ENCODE measurements at regions not wholly inside any gene's neighbourhood (a gene's known extent, or its start where the extent isn't known, plus 50 kb on each side); places are given as distances from the start of the nearest gene placed in this dataset.

GRCh38 chr6:23388086-23388783 is 737.8 kb upstream of the NRSN1 start:
- no peak overlapping the region for H3K27ac Mint-ChIP-seq (ENCODE audit: unreplicated experiment)
- TF ChIP-seq, protein P1, sequence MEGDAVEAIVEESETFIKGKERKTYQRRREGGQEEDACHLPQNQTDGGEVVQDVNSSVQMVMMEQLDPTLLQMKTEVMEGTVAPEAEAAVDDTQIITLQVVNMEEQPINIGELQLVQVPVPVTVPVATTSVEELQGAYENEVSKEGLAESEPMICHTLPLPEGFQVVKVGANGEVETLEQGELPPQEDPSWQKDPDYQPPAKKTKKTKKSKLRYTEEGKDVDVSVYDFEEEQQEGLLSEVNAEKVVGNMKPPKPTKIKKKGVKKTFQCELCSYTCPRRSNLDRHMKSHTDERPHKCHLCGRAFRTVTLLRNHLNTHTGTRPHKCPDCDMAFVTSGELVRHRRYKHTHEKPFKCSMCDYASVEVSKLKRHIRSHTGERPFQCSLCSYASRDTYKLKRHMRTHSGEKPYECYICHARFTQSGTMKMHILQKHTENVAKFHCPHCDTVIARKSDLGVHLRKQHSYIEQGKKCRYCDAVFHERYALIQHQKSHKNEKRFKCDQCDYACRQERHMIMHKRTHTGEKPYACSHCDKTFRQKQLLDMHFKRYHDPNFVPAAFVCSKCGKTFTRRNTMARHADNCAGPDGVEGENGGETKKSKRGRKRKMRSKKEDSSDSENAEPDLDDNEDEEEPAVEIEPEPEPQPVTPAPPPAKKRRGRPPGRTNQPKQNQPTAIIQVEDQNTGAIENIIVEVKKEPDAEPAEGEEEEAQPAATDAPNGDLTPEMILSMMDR (conservative IDR thresholded peaks at IDR 0.05): no peak

DNA sequence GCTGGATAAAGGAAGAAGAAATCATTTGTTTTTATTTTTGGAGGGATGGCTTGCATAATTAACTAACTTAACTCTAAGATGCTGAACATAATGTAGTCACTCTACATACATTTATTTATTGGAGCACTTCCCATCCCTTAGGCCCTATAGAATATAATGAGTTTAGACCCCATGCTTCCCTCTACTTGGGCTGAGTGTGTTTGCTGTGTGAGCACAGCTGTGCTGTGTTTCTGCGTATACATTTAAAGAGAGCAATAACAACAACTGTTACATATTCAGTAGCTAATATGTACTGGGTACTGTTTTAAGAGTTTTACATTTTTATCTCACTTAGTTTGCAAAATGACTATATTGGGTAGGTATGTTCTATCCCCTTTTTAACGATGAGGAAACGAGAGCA is 736.6 kb upstream of the NRSN1 start:
- Mint-ChIP-seq H3K9me3 (peaks cover 2% of the 10 kb centered on the region), H3K36me3 (ENCODE audit: low read depth) (no peaks in the 10 kb centered on the region), H3K27ac (ENCODE audit: unreplicated experiment) (no peak overlapping the region), H3K4me3 (no peak overlapping the region), H3K4me1 (peaks cover under 1% of the 10 kb centered on the region), H3K27me3 (ENCODE audit: low read depth) (no peaks in the 10 kb centered on the region)
- TF ChIP-seq, protein P1 (conservative IDR thresholded peaks at IDR 0.05): no peak
- DNase-seq (ENCODE audit: low read depth, low spot score): no peak

More at GRCh38 chr6:23388086-23388783, 737.8 kb upstream of the NRSN1 start:
- H3K4me1 Mint-ChIP-seq: no peaks in the 10 kb centered on the region
- no peaks in the 10 kb centered on the region for H3K27me3 Mint-ChIP-seq (ENCODE audit: low read depth)
- no peak for DNase-seq (ENCODE audit: low read depth, low spot score)
- H3K4me3 Mint-ChIP-seq: no peak overlapping the region
- no peaks in the 10 kb centered on the region for H3K36me3 Mint-ChIP-seq (ENCODE audit: low read depth)
- peaks cover 2% of the 10 kb centered on the region for H3K9me3 Mint-ChIP-seq

- no peak overlapping the region for H3K4me3 Mint-ChIP-seq
- TF ChIP-seq, protein P1 (conservative IDR thresholded peaks at IDR 0.05): no peak
- H3K36me3 Mint-ChIP-seq (ENCODE audit: low read depth): no peaks in the 10 kb centered on the region
- H3K4me1 Mint-ChIP-seq: peaks cover 7% of the 10 kb centered on the region
- no peak overlapping the region for H3K27ac Mint-ChIP-seq (ENCODE audit: unreplicated experiment)
- no peak for DNase-seq (ENCODE audit: low read depth, low spot score)
- no peaks in the 10 kb centered on the region for H3K27me3 Mint-ChIP-seq (ENCODE audit: low read depth)
- peaks cover 2% of the 10 kb centered on the region for H3K9me3 Mint-ChIP-seq
These were observed 735.8 kb upstream of the NRSN1 start for GRCh38 chr6:23390221-23390620.

GRCh38 chr6:23394681-23395080 is 731.3 kb upstream of the NRSN1 start:
- DNase-seq (ENCODE audit: low read depth, low spot score): no peak
- H3K27ac Mint-ChIP-seq (ENCODE audit: unreplicated experiment): no peak overlapping the region
- H3K36me3 Mint-ChIP-seq (ENCODE audit: low read depth): no peaks in the 10 kb centered on the region
- no peaks in the 10 kb centered on the region for H3K27me3 Mint-ChIP-seq (ENCODE audit: low read depth)
- H3K4me3 Mint-ChIP-seq: no peak overlapping the region
- TF ChIP-seq, protein P1 (conservative IDR thresholded peaks at IDR 0.05): no peak
- H3K4me1 Mint-ChIP-seq: peaks cover 7% of the 10 kb centered on the region
- no peaks in the 10 kb centered on the region for H3K9me3 Mint-ChIP-seq

DNA sequence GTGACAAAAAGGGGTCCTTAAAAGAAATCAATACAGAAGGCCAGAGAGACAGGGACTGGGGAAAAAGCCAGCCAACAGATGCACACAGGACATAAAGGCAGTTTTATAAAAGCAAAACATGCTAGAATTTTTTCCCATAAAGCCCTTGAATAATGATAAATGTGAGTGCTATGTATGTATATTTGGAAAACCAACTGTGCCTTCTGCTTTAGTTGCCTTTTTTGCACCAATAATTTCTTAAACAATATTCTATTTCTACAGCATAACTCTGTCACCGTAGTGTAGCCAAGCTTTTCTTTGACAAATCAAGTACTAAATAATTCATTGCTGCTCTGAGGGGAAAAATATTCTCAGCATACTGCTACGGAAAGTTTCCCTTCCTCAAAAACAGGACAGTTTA is 730.6 kb upstream of the NRSN1 start:
- H3K36me3 Mint-ChIP-seq (ENCODE audit: low read depth): no peaks in the 10 kb centered on the region
- no peaks in the 10 kb centered on the region for H3K27me3 Mint-ChIP-seq (ENCODE audit: low read depth)
- H3K9me3 Mint-ChIP-seq: peaks cover 3% of the 10 kb centered on the region
- peaks cover 7% of the 10 kb centered on the region for H3K4me1 Mint-ChIP-seq
- no peak overlapping the region for H3K4me3 Mint-ChIP-seq
- DNase-seq (ENCODE audit: low read depth, low spot score): no peak
- TF ChIP-seq, protein P1 (conservative IDR thresholded peaks at IDR 0.05): no peak
- no peak overlapping the region for H3K27ac Mint-ChIP-seq (ENCODE audit: unreplicated experiment)
